ENCODE measurements at regions not wholly inside any gene's neighbourhood (a gene's known extent, or its start where the extent isn't known, plus 50 kb on each side); places are given as distances from the start of the nearest gene placed in this dataset.

- no peak for DNase-seq
Measured at GRCh38 chr16:73878611-73879010, 418.0 kb upstream of the PSMD7 start.

- DNase-seq = no peak
Measured at GRCh38 chr16:73877150-73877549, 419.5 kb upstream of the PSMD7 start.

GRCh38 chr16:73875996-73876690, 420.5 kb upstream of the PSMD7 start:
- DNase-seq = no peak

DNA sequence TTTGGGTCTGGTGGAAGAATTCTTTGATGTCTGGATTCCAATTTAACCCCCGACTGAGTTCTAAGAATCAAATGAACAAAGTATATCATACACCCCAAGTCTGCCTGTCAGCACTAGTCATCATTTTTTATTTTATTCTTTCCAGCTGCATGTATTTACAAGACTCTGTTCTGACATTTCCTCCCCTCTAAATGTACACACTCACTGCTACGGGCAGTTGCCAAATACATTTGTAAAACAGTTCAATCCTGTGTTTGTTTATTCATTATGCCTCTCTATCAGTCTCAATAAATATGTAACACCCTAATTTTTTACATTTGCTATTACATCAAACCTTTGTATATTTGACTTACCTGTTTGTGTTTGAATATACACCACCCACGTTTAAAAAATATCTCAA, 422.3 kb upstream of the PSMD7 start:
- DNase-seq = no peak

DNA sequence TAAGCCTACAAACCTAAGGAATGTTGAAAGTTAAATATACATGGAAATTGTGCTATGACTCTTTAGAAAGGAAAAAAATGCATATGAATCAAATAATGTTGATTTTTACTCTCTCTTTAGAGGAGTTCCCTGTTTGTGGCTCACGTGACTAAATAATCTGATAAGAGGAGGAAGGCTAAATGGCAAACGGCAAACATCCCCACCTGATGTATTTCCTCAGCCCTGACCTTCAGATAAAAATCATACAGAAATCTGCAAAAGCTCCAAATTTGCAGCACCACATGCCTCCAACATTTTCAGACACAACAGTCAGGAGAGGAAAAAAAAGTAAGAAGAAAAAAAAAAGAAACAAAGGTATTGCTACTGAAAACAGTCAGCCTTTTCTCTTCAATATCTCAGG, 423.0 kb upstream of the PSMD7 start:
- no peak for DNase-seq

DNA sequence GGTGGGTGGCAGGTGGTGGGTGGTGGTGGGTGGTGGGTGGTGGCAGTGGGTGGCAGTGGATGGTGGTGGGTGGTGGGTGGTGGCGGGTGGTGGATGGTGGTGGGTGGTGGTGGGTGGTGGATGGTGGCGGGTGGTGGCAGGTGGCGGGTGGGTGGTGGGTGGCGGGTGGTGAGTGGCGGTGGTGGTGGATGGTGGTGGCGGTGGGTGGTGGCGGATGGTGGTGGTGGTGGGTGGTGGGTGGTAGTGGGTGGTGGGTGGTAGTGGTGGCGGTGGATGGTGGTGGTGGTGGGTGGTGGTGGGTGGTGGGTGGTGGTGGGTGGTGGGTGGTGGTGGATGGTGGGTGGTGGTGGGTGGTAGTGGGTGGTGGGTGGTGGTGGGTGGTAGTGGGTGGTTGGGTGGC, 423.8 kb upstream of the PSMD7 start:
- no peak for DNase-seq

DNA sequence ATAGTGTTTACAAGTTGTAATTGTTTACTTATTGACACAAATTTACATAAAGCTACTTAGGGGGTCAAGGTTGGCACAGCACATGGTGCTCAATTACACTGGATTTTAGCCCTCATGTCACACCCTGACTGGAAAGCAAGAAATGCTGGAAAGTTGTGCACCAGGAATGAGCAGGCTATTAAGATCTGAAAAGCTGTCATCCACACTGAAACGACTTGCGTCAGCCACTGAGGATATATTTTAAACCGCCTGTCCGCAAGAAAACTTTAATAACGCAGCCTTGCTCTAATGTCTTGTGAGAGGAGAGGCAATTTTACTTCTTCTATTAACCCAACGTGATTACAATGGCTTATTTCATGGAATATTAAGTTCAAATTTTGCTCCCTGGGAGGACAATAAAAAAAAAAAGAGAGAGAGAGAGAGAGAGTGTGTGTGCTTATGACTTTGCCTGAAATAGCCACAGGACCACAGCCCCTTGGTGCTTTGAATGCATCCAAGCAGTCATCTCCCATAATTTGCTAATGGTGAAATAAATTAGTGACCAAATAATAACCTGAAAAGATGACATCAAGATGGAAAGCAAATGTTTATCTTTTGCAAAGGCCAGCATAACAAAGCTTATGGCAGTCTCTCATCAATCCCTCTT, 425.4 kb upstream of the PSMD7 start:
- DNase-seq = no peak

DNA sequence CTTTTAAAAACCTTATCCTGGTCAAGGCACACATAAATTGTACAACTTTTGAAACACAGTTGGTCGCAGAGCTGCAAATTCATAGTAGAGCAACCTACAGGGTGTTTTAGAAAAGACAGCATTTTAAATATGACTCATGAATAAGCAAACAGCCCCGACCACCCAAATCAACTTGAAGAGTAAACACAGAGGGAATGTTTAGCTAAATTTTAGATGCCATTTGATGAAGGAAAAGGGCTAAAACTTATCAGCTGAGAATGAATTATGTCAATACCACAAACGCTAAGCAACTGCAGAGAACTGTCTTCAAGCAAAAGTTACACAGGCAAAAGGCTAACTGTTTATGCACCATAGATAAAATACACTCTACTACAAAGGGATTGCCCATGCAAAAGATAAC, 427.5 kb upstream of the PSMD7 start:
- no peak for DNase-seq

- no peak for DNase-seq
Measured at GRCh38 chr16:73864868-73865267, 431.7 kb upstream of the PSMD7 start.

- DNase-seq = no peak
Measured at GRCh38 chr16:73858326-73858725, 438.3 kb upstream of the PSMD7 start.

- DNase-seq = no peak
Measured at GRCh38 chr16:73853968-73854367, 442.6 kb upstream of the PSMD7 start.

- DNase-seq = no peak
Measured at GRCh38 chr16:73852561-73852960, 444.1 kb upstream of the PSMD7 start.

DNA sequence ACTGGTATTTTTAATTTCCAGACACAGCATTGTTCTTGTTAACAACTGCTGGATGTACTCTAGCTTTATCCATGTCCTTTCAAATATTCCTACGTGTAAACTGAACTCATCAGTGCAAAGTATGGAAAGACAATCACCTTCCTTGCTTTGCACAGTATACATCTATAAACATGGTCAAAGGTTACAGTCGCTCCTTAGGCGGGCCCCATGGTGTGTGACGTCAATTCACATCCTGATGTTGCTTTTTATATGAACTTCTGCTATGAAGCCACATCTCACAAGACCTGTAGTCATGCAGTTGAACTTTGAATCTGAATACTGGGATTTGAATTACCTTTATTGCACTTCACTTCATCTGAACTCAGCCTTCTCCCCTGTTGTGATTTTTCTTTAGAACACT, 447.6 kb upstream of the PSMD7 start:
- DNase-seq = no peak

DNA sequence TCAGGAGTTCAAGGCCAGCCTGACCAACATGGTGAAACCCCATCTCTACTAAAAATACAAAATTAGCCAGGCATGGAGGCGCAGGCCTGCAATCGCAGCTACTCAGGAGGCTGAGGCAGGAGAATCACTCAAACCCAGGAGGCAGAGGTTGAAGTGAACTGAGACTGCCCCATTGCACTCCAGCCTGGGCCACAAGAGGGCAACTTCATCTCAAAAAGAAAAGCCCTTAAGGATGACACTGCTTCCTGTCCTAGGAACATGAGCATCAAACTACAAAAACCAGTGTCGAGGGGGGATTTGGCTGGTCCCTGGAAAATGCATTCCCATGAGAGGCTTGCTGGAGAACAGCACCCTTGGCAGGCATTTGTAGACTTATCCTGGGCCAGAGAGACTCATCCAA, 449.5 kb upstream of the PSMD7 start:
- no peak for DNase-seq

GRCh38 chr16:73846356-73846755, 450.3 kb upstream of the PSMD7 start:
- no peak for DNase-seq

DNA sequence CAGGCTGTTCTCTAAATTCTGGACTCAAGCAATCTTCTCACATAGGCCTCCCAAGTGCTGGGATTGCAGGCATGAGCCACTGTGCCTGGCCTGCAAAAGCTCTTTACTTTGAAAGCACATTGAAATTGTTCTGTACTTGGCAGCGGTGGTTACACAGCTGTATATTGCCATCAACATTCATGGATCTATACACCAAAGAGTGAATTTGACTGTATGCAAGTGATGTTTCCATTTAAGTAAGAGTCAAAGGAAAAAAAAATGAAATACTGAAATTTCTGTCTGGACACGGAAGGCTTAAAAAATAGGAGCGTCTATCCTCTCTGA, 450.6 kb upstream of the PSMD7 start:
- no peak for DNase-seq

DNA sequence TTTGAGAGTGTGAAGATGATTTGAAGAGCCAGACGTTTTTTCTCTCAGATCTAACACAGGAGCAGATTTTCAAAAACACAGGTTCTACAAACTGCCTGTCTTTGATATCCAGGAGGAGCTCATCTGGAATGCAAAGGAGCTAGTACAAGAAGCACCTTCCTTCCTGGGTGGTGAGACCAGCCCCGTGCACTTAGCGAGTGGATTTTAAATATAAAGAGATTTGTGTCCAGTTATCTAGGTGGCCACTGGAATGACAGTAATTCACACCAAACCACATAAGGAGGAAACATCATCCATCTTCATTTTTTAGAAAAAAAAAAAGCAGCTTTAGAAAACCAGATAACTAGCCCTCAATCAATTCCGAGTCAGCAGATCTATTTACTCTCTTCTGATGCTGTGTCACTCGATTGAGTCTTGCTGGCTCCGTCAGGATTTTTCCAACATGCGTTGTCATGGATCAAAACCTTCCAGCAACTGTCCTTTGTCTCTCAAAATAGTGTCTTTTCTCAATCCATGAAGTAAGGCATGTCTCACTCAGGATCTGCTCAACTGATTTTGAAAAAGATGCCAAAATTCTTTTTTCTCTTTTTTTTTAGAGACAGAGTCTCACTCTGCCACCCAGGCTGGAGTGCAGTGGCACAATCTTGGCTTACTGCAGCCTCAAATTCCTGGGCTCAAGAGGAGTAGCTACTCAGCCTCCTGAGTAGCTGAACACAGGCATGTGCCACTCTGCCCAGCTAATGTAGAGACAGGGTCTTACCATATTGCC, 451.2 kb upstream of the PSMD7 start:
- DNase-seq = no peak

DNA sequence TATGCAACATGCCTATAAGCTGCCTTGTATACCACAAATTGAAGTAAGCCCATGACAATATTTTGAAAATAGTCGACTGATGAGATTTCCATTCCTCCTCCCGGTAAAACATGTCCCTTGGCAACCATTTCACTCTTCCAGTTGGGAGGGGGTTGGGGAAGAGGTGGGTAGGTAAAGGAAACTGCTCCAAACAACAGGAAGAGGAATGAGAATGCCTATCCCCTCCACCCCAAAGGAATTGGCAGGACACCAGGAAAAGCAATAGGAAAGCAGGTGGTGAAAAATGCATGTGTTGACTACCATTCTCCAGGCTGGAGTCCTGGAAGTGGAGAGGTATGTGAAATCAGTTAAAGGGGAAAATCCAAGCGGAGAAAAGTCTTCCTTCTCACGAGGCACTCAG, 455.9 kb upstream of the PSMD7 start:
- no peak for DNase-seq

DNA sequence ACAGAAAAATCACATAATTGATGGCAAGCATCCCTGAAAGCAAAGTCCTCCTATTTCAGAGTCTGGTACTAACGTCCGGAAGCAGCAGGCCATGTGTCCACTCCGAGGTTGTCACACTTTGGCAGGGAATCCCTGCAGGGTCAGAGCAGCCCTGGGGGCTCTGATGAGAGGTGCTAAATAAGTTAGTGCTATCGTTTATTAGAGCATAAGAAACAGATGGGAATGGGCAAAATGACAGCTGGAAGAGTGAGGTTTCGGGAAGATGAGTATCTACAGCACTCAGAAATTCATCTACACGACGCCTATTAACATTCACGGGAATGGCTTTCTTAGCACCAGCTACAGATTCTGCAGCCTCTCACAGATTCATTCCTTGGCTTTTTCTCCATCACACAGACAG, 465.4 kb upstream of the PSMD7 start:
- DNase-seq = no peak

DNA sequence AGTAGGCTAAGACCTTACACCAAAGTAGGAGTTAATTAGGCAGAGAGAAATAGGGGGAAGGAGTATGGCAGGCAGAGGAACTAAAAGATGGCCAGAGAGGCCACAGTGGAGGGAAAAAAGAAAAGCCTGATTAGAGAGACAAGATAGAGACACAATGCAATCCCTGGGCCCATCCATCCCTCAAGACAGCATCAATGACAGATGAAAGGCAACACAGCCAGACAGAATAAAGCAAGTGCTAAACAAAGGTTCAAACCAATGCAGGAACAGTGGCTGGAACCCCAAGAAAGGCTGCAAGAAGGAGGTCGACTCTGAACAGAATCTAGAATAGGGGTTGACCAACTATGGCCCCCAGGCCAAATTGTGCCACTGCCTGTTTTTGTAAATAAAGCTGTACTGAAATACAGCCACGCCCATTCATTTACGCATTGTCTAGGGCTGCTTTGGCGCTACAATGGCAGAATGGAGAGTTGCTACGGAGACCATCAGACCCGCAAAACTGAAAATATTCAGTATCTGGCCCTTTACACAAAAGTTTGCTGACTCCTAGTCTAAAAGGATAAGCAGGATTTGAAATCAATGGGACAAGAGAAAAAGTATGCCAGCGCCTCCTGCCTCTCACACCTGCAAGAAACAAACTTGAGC, 473.3 kb upstream of the PSMD7 start:
- DNase-seq = no peak

- DNase-seq = no peak
Measured at GRCh38 chr16:73817526-73818324, 478.9 kb upstream of the PSMD7 start.

- no peak for DNase-seq
Measured at GRCh38 chr16:73813527-73813926, 483.1 kb upstream of the PSMD7 start.

GRCh38 chr16:73804456-73804855, 492.2 kb upstream of the PSMD7 start:
- no peak for DNase-seq

Measured in stimulated activated CD8-positive, alpha-beta memory T cell treated with anti-CD3 and anti-CD28 coated beads, Interleukin-4, amount 100 ng/mL, for 48 hours (primary cell).